A673 (cell line): ENCODE measurements at regions not wholly inside any gene's neighbourhood (a gene's known extent, or its start where the extent isn't known, plus 50 kb on each side); places are given as distances from the start of the nearest gene placed in this dataset.

Experiments used
- CTCF ChIP-seq: fragments of 300-800, 200-600 bp; sonication (generic); conservative IDR thresholded peaks from 2 replicates; pipeline ENCODE4 v1.5.1; 2017; ENCODE audit warnings: low read depth, mild to moderate bottlenecking, antibody characterized with exemption, low read length, moderate library complexity, mixed read lengths
- EZH2 ChIP-seq: fragments of 200-600 bp; sonication (generic); IDR thresholded peaks from 2 replicates; pipeline ENCODE4 v1.6.1; 2017; ENCODE audit warnings: borderline replicate concordance, low read depth, mild to moderate bottlenecking, mixed read lengths, antibody characterized with exemption, low read length; ENCODE audit not compliant: poor library complexity, severe bottlenecking

- TF ChIP-seq CTCF (no peak), EZH2 (no peak)
Observed at GRCh38 chr5:93090698-93091097, 490.3 kb downstream of the NR2F1-AS1 start.
